Neural cell (in vitro differentiated cells): ENCODE measurements at regions not wholly inside any gene's neighbourhood (a gene's known extent, or its start where the extent isn't known, plus 50 kb on each side); places are given as distances from the start of the nearest gene placed in this dataset.

Experiments
- POLR2AphosphoS5 ChIP-seq: IDR thresholded peaks from 2 replicates; pipeline ENCODE4 v1.6.1; 2012
- RAD21 ChIP-seq: fragments of 450-650 bp; conservative IDR thresholded peaks from 2 replicates; pipeline ENCODE4 v1.6.1; 2014; ENCODE audit warnings: antibody characterized with exemption, mild to moderate bottlenecking, moderate library complexity
- TAF1 ChIP-seq: IDR thresholded peaks from 2 replicates; pipeline ENCODE4 v1.6.1; 2012; ENCODE audit warnings: low read depth
- TF ChIP-seq, protein P1 (sequence below): fragments of 450-650 bp; IDR thresholded peaks from 2 replicates; pipeline ENCODE4 v1.5.1; 2014; ENCODE audit warnings: antibody characterized with exemption, mild to moderate bottlenecking, moderate library complexity; ENCODE audit not compliant: poor library complexity, severe bottlenecking
- TF ChIP-seq, protein P2 (sequence below): IDR thresholded peaks from 2 replicates; pipeline ENCODE4 v1.6.1; 2012; ENCODE audit warnings: borderline replicate concordance

DNA sequence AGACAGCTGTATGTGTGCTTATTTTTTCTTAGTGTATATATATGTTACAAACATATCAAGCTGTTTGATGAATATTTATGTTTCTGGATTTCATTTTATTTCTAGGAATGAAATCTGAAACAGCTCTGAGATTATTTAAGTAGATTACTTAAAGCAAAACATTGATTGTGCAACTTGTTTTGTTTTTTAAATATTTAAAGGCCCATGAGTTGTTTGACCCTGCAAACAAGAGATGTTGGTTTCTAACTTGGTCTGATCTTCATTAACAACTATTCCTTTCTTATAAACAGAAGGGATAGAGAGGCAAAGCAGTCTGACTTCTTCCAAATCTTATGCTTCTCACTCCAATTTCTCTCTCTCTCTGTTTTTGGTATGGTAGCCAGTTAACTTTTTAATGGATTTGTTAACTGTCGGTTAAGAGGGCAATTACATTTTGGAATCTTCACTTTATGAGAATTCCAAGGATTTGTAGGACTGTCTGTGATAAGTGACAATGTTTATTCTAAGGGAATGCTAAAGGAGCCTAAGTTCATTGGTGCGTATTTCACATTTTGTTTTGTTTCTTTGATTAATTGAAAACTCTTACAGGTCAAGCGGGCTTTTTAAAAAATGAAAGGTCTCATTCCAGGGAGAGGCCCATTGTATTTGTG is 102.6 kb upstream of the HMGA2 start:
- TF ChIP-seq RAD21: no peak
- no peak for TF ChIP-seq TAF1
- TF ChIP-seq, protein P1, sequence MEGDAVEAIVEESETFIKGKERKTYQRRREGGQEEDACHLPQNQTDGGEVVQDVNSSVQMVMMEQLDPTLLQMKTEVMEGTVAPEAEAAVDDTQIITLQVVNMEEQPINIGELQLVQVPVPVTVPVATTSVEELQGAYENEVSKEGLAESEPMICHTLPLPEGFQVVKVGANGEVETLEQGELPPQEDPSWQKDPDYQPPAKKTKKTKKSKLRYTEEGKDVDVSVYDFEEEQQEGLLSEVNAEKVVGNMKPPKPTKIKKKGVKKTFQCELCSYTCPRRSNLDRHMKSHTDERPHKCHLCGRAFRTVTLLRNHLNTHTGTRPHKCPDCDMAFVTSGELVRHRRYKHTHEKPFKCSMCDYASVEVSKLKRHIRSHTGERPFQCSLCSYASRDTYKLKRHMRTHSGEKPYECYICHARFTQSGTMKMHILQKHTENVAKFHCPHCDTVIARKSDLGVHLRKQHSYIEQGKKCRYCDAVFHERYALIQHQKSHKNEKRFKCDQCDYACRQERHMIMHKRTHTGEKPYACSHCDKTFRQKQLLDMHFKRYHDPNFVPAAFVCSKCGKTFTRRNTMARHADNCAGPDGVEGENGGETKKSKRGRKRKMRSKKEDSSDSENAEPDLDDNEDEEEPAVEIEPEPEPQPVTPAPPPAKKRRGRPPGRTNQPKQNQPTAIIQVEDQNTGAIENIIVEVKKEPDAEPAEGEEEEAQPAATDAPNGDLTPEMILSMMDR: no peak
- TF ChIP-seq, protein P2, sequence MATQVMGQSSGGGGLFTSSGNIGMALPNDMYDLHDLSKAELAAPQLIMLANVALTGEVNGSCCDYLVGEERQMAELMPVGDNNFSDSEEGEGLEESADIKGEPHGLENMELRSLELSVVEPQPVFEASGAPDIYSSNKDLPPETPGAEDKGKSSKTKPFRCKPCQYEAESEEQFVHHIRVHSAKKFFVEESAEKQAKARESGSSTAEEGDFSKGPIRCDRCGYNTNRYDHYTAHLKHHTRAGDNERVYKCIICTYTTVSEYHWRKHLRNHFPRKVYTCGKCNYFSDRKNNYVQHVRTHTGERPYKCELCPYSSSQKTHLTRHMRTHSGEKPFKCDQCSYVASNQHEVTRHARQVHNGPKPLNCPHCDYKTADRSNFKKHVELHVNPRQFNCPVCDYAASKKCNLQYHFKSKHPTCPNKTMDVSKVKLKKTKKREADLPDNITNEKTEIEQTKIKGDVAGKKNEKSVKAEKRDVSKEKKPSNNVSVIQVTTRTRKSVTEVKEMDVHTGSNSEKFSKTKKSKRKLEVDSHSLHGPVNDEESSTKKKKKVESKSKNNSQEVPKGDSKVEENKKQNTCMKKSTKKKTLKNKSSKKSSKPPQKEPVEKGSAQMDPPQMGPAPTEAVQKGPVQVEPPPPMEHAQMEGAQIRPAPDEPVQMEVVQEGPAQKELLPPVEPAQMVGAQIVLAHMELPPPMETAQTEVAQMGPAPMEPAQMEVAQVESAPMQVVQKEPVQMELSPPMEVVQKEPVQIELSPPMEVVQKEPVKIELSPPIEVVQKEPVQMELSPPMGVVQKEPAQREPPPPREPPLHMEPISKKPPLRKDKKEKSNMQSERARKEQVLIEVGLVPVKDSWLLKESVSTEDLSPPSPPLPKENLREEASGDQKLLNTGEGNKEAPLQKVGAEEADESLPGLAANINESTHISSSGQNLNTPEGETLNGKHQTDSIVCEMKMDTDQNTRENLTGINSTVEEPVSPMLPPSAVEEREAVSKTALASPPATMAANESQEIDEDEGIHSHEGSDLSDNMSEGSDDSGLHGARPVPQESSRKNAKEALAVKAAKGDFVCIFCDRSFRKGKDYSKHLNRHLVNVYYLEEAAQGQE: no peak
- TF ChIP-seq POLR2AphosphoS5: no peak
